ENCODE measurements at regions not wholly inside any gene's neighbourhood (a gene's known extent, or its start where the extent isn't known, plus 50 kb on each side); places are given as distances from the start of the nearest gene placed in this dataset.

DNA sequence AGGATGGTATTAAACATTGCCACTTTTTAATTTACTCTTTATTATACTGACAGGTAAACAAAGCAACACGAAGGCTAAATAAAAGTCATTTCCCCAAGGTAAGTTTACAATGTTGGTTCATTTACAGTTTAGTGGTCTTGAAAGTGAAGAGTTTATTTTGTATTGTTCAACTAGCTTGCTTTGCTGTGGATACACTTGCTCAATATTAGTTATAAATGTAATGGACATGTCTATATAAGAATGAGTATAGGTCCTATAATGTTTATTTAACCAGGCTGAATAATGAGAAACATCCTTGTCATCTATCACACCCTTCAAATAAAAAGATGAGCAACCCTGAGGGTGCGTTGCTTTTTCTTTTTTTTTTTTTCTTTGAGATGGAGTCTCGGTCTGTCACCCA, 1129.4 kb downstream of the TSN start:
- TF ChIP-seq, protein P1, sequence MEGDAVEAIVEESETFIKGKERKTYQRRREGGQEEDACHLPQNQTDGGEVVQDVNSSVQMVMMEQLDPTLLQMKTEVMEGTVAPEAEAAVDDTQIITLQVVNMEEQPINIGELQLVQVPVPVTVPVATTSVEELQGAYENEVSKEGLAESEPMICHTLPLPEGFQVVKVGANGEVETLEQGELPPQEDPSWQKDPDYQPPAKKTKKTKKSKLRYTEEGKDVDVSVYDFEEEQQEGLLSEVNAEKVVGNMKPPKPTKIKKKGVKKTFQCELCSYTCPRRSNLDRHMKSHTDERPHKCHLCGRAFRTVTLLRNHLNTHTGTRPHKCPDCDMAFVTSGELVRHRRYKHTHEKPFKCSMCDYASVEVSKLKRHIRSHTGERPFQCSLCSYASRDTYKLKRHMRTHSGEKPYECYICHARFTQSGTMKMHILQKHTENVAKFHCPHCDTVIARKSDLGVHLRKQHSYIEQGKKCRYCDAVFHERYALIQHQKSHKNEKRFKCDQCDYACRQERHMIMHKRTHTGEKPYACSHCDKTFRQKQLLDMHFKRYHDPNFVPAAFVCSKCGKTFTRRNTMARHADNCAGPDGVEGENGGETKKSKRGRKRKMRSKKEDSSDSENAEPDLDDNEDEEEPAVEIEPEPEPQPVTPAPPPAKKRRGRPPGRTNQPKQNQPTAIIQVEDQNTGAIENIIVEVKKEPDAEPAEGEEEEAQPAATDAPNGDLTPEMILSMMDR (IDR thresholded peaks at IDR 0.05; ENCODE audit: control extremely low read depth, extremely low read depth) = no peak
- DNase-seq = no peak
- Histone ChIP-seq H3K4me3 (no peak overlapping the region), H3K27ac (ENCODE audit: low read depth in 1 of 2, low read length in 1 of 2) (no peak overlapping the region), H3K36me3 (ENCODE audit: control insufficient read depth in 4 of 4, insufficient read depth in 4 of 4, low read length in 4 of 4) (no peaks in the 10 kb centered on the region), H3K9me3 (ENCODE audit: control insufficient read depth in 4 of 4, insufficient read depth in 3 of 4, low read length in 3 of 4) (no peaks in the 10 kb centered on the region), H3K9ac (ENCODE audit: insufficient read depth in 1 of 2, low read length in 2 of 2) (no peak overlapping the region), H3K4me1 (ENCODE audit: control insufficient read depth in 5 of 5, insufficient read depth in 5 of 5, low read length in 5 of 5) (no peaks in the 10 kb centered on the region), H3K27me3 (ENCODE audit: control insufficient read depth in 3 of 3, insufficient read depth in 3 of 3, low read length in 2 of 3) (no peaks in the 10 kb centered on the region)
- ATAC-seq (ENCODE audit: insufficient read depth, low FRiP score) = no peak
- WGBS, 2 donors = 80 to 86% methylated on average over 3 of the region's 3 CpGs

DNA sequence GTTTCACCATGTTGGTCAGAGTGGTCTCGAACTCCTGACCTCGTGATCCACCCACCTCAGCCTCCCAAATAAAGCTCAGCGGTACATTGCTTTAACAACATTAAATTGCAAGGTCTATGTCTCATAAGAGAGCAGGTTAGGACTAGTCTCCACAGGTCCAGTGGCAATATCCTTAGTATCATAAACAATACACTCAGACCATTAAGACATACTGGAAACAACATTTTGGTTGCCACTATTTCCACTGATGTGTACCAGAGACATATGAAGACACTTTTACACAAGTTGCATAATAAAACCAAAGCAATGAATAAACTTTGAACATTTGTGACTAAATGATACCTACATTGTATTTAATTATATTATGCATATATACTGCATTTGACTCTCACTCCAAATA, 1130.0 kb downstream of the TSN start:
- H3K27me3 ChIP-seq (ENCODE audit: control insufficient read depth in 3 of 3, insufficient read depth in 3 of 3, low read length in 2 of 3) = no peaks in the 10 kb centered on the region
- H3K9me3 ChIP-seq (ENCODE audit: control insufficient read depth in 4 of 4, insufficient read depth in 3 of 4, low read length in 3 of 4) = peaks cover 0 to 2% (median 0%) of the 10 kb centered on the region in 4 donors
- no peak overlapping the region for H3K4me3 ChIP-seq
- 91 to 94% methylated on average over 3 of the region's 3 CpGs for WGBS, 2 donors
- TF ChIP-seq, protein P1 (IDR thresholded peaks at IDR 0.05; ENCODE audit: control extremely low read depth, extremely low read depth) = no peak
- DNase-seq (no peak), ATAC-seq (ENCODE audit: insufficient read depth, low FRiP score) (no peak)
- H3K4me1 ChIP-seq (ENCODE audit: control insufficient read depth in 5 of 5, insufficient read depth in 5 of 5, low read length in 5 of 5) = no peaks in the 10 kb centered on the region
- no peaks in the 10 kb centered on the region for H3K36me3 ChIP-seq (ENCODE audit: control insufficient read depth in 4 of 4, insufficient read depth in 4 of 4, low read length in 4 of 4)
- H3K27ac ChIP-seq (ENCODE audit: low read depth in 1 of 2, low read length in 1 of 2) = no peak overlapping the region
- no peak overlapping the region for H3K9ac ChIP-seq (ENCODE audit: insufficient read depth in 1 of 2, low read length in 2 of 2)

DNA sequence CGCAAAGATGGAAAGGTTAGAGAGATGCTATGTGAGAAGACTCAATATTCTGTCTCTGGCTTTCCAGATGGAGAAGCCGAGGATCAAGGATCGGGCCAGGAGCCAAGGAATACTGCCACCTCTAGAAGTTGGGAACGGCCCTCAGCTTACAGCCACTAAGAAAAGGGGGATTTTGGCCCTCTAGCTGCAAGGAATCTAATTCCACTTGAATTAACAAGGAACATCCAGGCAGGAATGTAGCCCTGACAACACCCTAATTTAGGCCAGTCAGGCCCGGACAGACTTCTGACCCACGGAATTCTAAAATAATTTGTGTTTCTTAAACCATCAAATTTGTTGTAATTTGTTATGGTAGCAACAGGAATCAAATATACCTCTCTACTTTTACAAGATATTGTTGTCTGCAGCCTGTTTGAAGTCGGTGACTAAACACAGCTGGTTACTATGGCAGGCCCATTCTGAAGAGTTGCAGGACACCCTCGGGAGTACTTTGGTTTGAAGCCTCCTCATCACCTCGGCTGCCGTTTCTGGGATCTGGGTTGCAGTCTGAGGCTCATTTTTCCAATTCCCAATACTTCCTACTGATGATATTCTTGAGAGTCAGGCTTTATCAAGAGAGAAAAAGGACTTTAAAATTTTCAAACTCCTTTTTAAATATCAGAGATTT, 1131.2 kb downstream of the TSN start:
- 82 to 85% methylated on average over 10 of the region's 10 CpGs for WGBS, 2 donors
- TF ChIP-seq, protein P1 (IDR thresholded peaks at IDR 0.05; ENCODE audit: control extremely low read depth, extremely low read depth) = no peak
- no peak for DNase-seq

DNA sequence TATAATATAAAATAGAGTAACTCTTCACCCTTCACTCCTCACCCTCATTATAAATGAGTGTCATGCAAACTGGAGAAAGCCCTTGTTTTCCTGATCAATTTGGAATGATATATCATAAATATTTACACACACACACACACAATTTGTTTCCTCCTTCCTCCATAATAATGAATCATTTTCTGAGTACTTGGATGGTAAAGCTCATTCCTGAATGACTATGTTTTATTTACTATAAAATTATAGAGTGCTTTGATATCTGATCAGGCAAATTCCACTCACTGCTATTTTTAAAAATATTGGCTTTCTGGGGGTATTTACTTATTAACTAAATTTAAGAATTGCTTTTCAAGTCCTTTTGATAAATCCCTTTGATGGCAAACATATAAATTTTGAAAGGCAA, 1125.5 kb upstream of the CNTNAP5 start:
- ATAC-seq (ENCODE audit: insufficient read depth, low FRiP score) = no peak
- H3K27me3 ChIP-seq (ENCODE audit: control insufficient read depth in 3 of 3, insufficient read depth in 3 of 3, low read length in 2 of 3) = no peaks in the 10 kb centered on the region
- no peaks in the 10 kb centered on the region for H3K36me3 ChIP-seq (ENCODE audit: control insufficient read depth in 4 of 4, insufficient read depth in 4 of 4, low read length in 4 of 4)
- no peak overlapping the region for H3K4me3 ChIP-seq
- DNase-seq = no peak
- no peak overlapping the region for H3K27ac ChIP-seq (ENCODE audit: low read depth in 1 of 2, low read length in 1 of 2)
- H3K9ac ChIP-seq (ENCODE audit: insufficient read depth in 1 of 2, low read length in 2 of 2) = no peak overlapping the region
- TF ChIP-seq, protein P1 (IDR thresholded peaks at IDR 0.05; ENCODE audit: control extremely low read depth, extremely low read depth) = no peak
- H3K4me1 ChIP-seq (ENCODE audit: control insufficient read depth in 5 of 5, insufficient read depth in 5 of 5, low read length in 5 of 5) = no peaks in the 10 kb centered on the region
- H3K9me3 ChIP-seq (ENCODE audit: control insufficient read depth in 4 of 4, insufficient read depth in 3 of 4, low read length in 3 of 4) = no peaks in the 10 kb centered on the region

More for the DNA sequence above, 1131.2 kb downstream of the TSN start:
- H3K9me3 ChIP-seq (ENCODE audit: control insufficient read depth in 4 of 4, insufficient read depth in 3 of 4, low read length in 3 of 4) = peaks cover 0 to 2% (median 0%) of the 10 kb centered on the region in 4 donors
- H3K36me3 ChIP-seq (ENCODE audit: control insufficient read depth in 4 of 4, insufficient read depth in 4 of 4, low read length in 4 of 4) = no peaks in the 10 kb centered on the region
- no peak for ATAC-seq (ENCODE audit: insufficient read depth, low FRiP score)
- H3K4me1 ChIP-seq (ENCODE audit: control insufficient read depth in 5 of 5, insufficient read depth in 5 of 5, low read length in 5 of 5) = no peaks in the 10 kb centered on the region
- no peaks in the 10 kb centered on the region for H3K27me3 ChIP-seq (ENCODE audit: control insufficient read depth in 3 of 3, insufficient read depth in 3 of 3, low read length in 2 of 3)
- H3K27ac ChIP-seq (ENCODE audit: low read depth in 1 of 2, low read length in 1 of 2) = no peak overlapping the region
- no peak overlapping the region for H3K4me3 ChIP-seq
- no peak overlapping the region for H3K9ac ChIP-seq (ENCODE audit: insufficient read depth in 1 of 2, low read length in 2 of 2)
